NB4 (cell line): ENCODE measurements at regions not wholly inside any gene's neighbourhood (a gene's known extent, or its start where the extent isn't known, plus 50 kb on each side); places are given as distances from the start of the nearest gene placed in this dataset.

ENCODE experiments used
- DNase-seq: peaks from one replicate; pipeline ENCODE4 v3.0.0; 2010; ENCODE audit warnings: low read depth
- H3K4me3 ChIP-seq: one replicate; pipeline ENCODE4 v1.5.1; 2011; ENCODE audit warnings: mild to moderate bottlenecking, low read depth, low read length, moderate library complexity
- CTCF ChIP-seq: IDR thresholded peaks from one replicate; pipeline ENCODE4 v1.5.1; 2012; ENCODE audit warnings: low read depth, low read length
- MYC ChIP-seq: IDR thresholded peaks from 2 replicates; pipeline ENCODE4 v1.6.1; 2011; ENCODE audit warnings: low read depth, low read length
- POLR2A ChIP-seq: IDR thresholded peaks from 2 replicates; pipeline ENCODE4 v1.6.1; 2011; ENCODE audit warnings: mild to moderate bottlenecking; ENCODE audit not compliant: insufficient read length; ENCODE audit errors: extremely low read depth
- TF ChIP-seq, protein P1 (sequence below): IDR thresholded peaks from 2 replicates; pipeline ENCODE4 v1.6.1; 2011; ENCODE audit warnings: low read depth, low read length

DNA sequence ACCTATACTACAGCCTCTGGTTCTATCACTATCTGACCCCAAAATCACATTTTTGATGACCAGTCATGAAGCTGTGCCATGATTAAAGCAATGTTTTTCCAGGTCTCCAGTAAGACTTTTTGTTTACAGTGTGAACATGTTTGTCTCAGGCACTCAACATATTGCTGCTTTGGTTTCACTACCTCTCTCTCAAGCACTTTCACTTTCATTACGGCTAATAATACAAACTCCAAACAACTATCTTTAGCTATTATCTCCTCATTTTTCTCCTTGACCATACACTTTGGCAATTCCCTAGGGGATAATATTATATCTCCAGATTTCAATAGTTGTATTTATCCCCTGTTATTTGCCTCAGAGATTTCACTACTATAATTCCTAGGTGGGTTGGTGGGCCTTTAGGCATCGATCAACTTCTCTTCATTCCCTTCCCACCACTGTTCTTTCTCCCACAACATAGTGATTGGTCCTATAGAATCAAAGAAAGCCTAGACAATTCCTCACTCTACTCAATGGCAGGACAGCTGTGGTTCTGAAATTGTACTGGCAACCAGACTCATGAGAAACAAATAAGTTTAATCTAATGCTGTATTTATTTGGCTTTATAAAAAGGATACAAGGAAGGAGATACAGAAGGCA, 261.4 kb upstream of the ZWINT start:
- peak overlapping the region; percentile 45 for H3K4me3 ChIP-seq
- DNase-seq, result peak; percentile 32
- TF ChIP-seq, protein P1, sequence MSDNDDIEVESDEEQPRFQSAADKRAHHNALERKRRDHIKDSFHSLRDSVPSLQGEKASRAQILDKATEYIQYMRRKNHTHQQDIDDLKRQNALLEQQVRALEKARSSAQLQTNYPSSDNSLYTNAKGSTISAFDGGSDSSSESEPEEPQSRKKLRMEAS, result no peak
- TF ChIP-seq POLR2A, result no peak
- TF ChIP-seq CTCF, result no peak
- TF ChIP-seq MYC, result no peak

DNA sequence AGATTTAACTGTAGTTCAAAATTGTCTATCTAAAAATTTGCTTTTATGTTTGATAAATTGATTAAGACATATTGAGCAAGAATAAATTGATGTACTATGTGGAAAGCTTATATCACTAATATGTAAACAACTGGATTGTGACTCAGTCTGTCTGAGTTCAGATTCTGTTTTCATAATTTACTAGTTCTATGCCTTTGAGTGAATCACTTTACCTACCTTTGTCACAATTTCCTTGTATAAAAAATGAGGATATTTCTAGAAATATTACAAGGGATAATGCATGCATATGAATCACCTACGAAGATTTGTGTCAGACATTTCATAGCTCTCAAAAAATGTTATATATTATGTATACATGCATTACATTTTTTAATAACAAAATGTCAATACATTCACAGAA, 245.1 kb upstream of the ZWINT start:
- DNase-seq, result no peak
- TF ChIP-seq, protein P1, result no peak
- no peak for TF ChIP-seq POLR2A
- TF ChIP-seq MYC, result no peak
- TF ChIP-seq CTCF, result no peak

GRCh38 chr10:56605051-56605450, 244.0 kb upstream of the ZWINT start:
- DNase-seq, result no peak
- H3K4me3 ChIP-seq, result no peak overlapping the region
- TF ChIP-seq, protein P1, result no peak
- TF ChIP-seq MYC (no peak), CTCF (no peak), POLR2A (no peak)

More for the DNA sequence above, 245.1 kb upstream of the ZWINT start:
- H3K4me3 ChIP-seq, result no peak overlapping the region

GRCh38 chr10:56604624-56605023, 243.6 kb upstream of the ZWINT start:
- TF ChIP-seq MYC, result no peak
- TF ChIP-seq CTCF, result no peak
- TF ChIP-seq, protein P1, result no peak
- TF ChIP-seq POLR2A, result no peak
- no peak for DNase-seq
- H3K4me3 ChIP-seq, result no peak overlapping the region

DNA sequence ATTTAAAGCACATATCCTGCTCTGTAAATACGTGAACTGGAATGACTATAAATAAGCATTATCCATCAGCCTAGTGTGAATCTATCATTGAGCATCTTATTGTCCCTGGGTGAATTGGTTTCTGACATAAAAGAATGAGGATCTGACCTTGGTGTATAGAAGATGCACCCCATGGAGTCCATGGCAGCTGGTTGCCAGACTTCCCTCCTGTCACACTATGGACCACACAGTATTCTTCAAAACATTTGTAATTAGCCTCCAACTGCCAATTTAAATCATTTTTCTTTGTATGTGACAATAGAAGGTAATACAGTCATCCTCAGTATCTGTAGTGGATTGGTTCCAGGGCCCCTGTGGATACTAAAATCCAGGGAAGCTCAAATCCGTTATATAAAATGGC, 238.1 kb upstream of the ZWINT start:
- no peak for DNase-seq

More for the DNA sequence above, 238.1 kb upstream of the ZWINT start:
- TF ChIP-seq POLR2A, result no peak
- TF ChIP-seq MYC, result no peak
- TF ChIP-seq CTCF, result no peak
- TF ChIP-seq, protein P1, result no peak
- H3K4me3 ChIP-seq, result no peak overlapping the region
